ENCODE measurements at regions not wholly inside any gene's neighbourhood (a gene's known extent, or its start where the extent isn't known, plus 50 kb on each side); places are given as distances from the start of the nearest gene placed in this dataset.

- no peak overlapping the region for H3K27ac Mint-ChIP-seq
- no peak for TF ChIP-seq CTCF (conservative IDR thresholded peaks at IDR 0.05)
- peaks cover 41% of the 10 kb centered on the region for H3K27me3 Mint-ChIP-seq
- H3K9me3 Mint-ChIP-seq: no peaks in the 10 kb centered on the region
- peaks cover 52% of the 10 kb centered on the region for H3K4me1 Mint-ChIP-seq (ENCODE audit: unreplicated experiment)
- no peaks in the 10 kb centered on the region for H3K36me3 Mint-ChIP-seq
- H3K4me3 Mint-ChIP-seq: no peak overlapping the region
- no peak for DNase-seq (ENCODE audit: extremely low spot score, unreplicated experiment)
Observed at GRCh38 chr15:70264738-70265465, 167.2 kb upstream of the TLE3 start.

- H3K36me3 Mint-ChIP-seq: no peaks in the 10 kb centered on the region
- peaks cover 49% of the 10 kb centered on the region for H3K4me1 Mint-ChIP-seq (ENCODE audit: unreplicated experiment)
- TF ChIP-seq CTCF (conservative IDR thresholded peaks at IDR 0.05): no peak
- no peak overlapping the region for H3K27ac Mint-ChIP-seq
- peaks cover 38% of the 10 kb centered on the region for H3K27me3 Mint-ChIP-seq
- DNase-seq (ENCODE audit: extremely low spot score, unreplicated experiment): no peak
- peak overlapping the region; percentile 39 for H3K4me3 Mint-ChIP-seq
- no peaks in the 10 kb centered on the region for H3K9me3 Mint-ChIP-seq
Observed at GRCh38 chr15:70264014-70264582, 166.4 kb upstream of the TLE3 start.

- TF ChIP-seq CTCF (conservative IDR thresholded peaks at IDR 0.05): no peak
- peaks cover 43% of the 10 kb centered on the region for H3K4me1 Mint-ChIP-seq (ENCODE audit: unreplicated experiment)
- no peak overlapping the region for H3K27ac Mint-ChIP-seq
- H3K27me3 Mint-ChIP-seq: peaks cover 27% of the 10 kb centered on the region
- no peak overlapping the region for H3K4me3 Mint-ChIP-seq
- H3K9me3 Mint-ChIP-seq: no peaks in the 10 kb centered on the region
- H3K36me3 Mint-ChIP-seq: no peaks in the 10 kb centered on the region
- DNase-seq (ENCODE audit: extremely low spot score, unreplicated experiment): no peak
Observed at GRCh38 chr15:70262591-70263274, 165.0 kb upstream of the TLE3 start.

GRCh38 chr15:70262171-70262570 lies 164.5 kb upstream of the TLE3 start:
- peaks cover 22% of the 10 kb centered on the region for H3K27me3 Mint-ChIP-seq
- TF ChIP-seq CTCF (conservative IDR thresholded peaks at IDR 0.05): no peak
- H3K9me3 Mint-ChIP-seq: no peaks in the 10 kb centered on the region
- no peak overlapping the region for H3K4me3 Mint-ChIP-seq
- H3K27ac Mint-ChIP-seq: no peak overlapping the region
- no peak for DNase-seq (ENCODE audit: extremely low spot score, unreplicated experiment)
- H3K4me1 Mint-ChIP-seq (ENCODE audit: unreplicated experiment): peaks cover 39% of the 10 kb centered on the region
- H3K36me3 Mint-ChIP-seq: no peaks in the 10 kb centered on the region

GRCh38 chr15:70261083-70261482 lies 163.4 kb upstream of the TLE3 start:
- TF ChIP-seq CTCF (conservative IDR thresholded peaks at IDR 0.05): no peak
- Mint-ChIP-seq H3K4me3 (no peak overlapping the region), H3K9me3 (no peaks in the 10 kb centered on the region), H3K27ac (no peak overlapping the region), H3K36me3 (no peaks in the 10 kb centered on the region), H3K27me3 (peaks cover 22% of the 10 kb centered on the region), H3K4me1 (ENCODE audit: unreplicated experiment) (peaks cover 30% of the 10 kb centered on the region)
- no peak for DNase-seq (ENCODE audit: extremely low spot score, unreplicated experiment)
